Medulla oblongata (tissue), 1 donor: ENCODE measurements at regions not wholly inside any gene's neighbourhood (a gene's known extent, or its start where the extent isn't known, plus 50 kb on each side); places are given as distances from the start of the nearest gene placed in this dataset.

Source experiments
- DNase-seq: peaks from one replicate; pipeline ENCODE4 v3.0.0-alpha.2; 2015; ENCODE audit errors: extremely low spot score

- DNase-seq = no peak
Measured at GRCh38 chr7:73963252-73963822, 64.6 kb upstream of the ELN start.

- no peak for DNase-seq
Measured at GRCh38 chr7:73964786-73965185, 63.2 kb upstream of the ELN start.

- no peak for DNase-seq
Measured at GRCh38 chr7:73966062-73966940, 61.7 kb upstream of the ELN start.

GRCh38 chr7:73966941-73967831 lies 60.8 kb upstream of the ELN start:
- no peak for DNase-seq

GRCh38 chr7:73967832-73968290 lies 60.1 kb upstream of the ELN start:
- DNase-seq = no peak

- no peak for DNase-seq
Measured at GRCh38 chr7:73968487-73968886, 59.5 kb upstream of the ELN start.

- no peak for DNase-seq
Measured at GRCh38 chr7:73969991-73970390, 58.0 kb upstream of the ELN start.

- no peak for DNase-seq
Measured at GRCh38 chr7:73970801-73971229, 57.2 kb upstream of the ELN start.

- no peak for DNase-seq
Measured at GRCh38 chr7:73971322-73971703, 56.7 kb upstream of the ELN start.

- DNase-seq = no peak
Measured at GRCh38 chr7:73971704-73972341, 56.1 kb upstream of the ELN start.

- no peak for DNase-seq
Measured at GRCh38 chr7:73972614-73973013, 55.4 kb upstream of the ELN start.

- DNase-seq = no peak
Measured at GRCh38 chr7:73973091-73973490, 54.9 kb upstream of the ELN start.

GRCh38 chr7:73974101-73974947 lies 53.6 kb upstream of the ELN start:
- DNase-seq = no peak

- DNase-seq = no peak
Measured at GRCh38 chr7:73974948-73975926, 52.7 kb upstream of the ELN start.

GRCh38 chr7:73976761-73977618 lies 51.0 kb upstream of the ELN start:
- DNase-seq = no peak

GRCh38 chr7:73977619-73978618 lies 50.1 kb upstream of the ELN start:
- no peak for DNase-seq
